ENCODE measurements at regions not wholly inside any gene's neighbourhood (a gene's known extent, or its start where the extent isn't known, plus 50 kb on each side); places are given as distances from the start of the nearest gene placed in this dataset.
"Not testable (repeated sequence)": the region's sequence is repeated elsewhere in the genome, so short reads cannot be mapped to it uniquely, and the experiment has no call there.

DNA sequence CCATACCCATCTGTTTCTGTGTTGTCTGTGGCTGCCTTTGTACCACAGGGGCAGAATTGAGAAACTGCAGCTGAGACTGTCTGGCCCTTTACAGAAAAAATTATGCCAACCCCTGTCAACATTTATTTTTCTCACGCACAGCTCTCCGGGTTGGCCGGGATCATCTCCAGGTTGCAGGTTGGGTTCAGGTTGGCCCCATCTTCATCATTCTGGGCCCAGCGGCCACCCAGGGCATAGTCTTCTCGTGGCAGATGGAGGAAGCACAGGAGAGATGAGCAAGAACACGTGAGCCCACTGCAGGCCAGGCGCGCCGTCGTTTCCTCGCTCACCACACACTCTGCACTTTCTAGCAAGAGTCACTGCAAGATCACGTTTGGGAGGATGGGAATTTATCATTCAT lies 66.1 kb upstream of the SEC14L1 start:
- H3K4me3 ChIP-seq (ENCODE audit: low read length): no peak overlapping the region
- no peak for DNase-seq (ENCODE audit: low read depth, low spot score)

DNA sequence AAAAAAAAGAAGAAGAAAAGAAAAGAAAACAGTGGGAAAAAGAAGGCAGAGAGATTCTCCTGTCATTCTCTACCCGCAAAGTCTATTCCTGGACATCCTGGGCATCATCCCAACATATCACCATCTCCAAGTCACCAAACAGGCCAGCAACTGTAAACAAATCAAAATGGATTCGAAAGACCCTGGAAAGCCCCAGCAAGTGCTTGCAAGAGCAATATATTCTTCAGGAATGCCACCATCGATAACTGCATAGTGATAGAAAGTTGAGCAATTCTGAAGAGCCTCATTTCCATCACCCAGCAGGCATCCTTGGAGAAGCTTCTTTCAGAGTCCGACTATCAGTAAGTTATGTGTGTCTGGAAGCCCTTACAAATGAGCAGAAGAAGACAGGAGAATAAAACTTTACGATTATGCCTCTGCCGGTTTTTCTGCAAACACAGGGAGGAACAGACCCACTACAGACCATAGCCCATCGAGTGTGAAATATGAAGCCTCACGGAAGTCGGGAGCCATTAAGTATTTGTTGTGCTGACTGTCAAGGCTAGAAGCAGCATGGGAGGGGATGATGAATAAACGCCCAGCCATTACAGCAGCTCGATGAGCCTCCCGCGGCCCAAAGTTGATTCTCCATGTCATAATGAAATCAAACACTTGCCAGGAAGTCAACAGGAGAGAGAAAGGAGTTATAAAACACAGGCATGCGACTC lies 64.5 kb upstream of the SEC14L1 start:
- no peak for DNase-seq (ENCODE audit: low read depth, low spot score)
- H3K4me3 ChIP-seq (ENCODE audit: low read length): no peak overlapping the region

DNA sequence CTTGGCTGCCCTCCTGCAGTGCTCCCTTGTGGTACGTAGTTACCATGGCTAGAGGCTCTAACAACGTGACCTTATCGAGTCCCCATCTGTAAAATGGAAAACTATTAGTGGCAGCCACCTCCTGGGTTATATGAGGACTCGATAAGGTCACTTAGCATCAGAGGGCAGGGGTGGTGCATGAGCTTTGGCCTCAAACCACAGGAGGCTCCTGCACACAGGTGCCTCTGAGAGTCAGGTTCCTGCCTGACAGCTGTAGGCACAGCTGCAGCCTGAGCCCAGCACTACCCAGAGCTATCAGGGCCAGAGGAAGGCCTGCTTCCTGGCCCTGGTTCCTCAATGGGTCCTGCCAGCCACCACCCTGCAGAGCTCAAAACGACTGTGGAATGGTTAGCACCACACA lies 57.2 kb upstream of the SEC14L1 start:
- DNase-seq (ENCODE audit: low read depth, low spot score): peak; percentile 56
- no peak overlapping the region for H3K4me3 ChIP-seq (ENCODE audit: low read length)

DNA sequence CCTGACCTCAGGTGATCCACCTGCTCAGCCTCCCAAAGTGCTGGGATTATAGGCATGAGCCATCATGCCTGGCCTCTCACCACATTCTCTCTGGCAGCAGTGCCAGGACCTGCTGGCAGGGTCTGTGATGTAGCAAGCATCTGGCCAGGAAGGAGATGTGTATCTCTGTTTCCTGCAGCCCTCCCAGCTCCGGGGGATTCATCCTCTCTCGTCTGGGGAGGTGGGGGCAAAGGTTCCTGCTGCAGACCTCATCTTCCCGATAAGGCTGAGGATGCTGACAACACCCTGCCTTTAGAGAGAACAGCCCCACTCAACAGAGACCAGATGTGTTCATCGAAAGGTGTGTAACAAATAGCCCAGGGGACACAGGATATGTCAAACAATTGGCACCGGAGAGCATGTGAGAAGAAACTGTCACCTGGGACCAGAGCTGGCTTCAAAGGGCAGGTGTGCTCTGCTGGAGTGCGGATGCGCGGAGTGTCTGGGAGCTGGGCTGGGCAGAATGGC lies 54.8 kb upstream of the SEC14L1 start:
- peak overlapping the region; percentile 23 for H3K4me3 ChIP-seq (ENCODE audit: low read length)
- peak; percentile 69 for DNase-seq (ENCODE audit: low read depth, low spot score)

DNA sequence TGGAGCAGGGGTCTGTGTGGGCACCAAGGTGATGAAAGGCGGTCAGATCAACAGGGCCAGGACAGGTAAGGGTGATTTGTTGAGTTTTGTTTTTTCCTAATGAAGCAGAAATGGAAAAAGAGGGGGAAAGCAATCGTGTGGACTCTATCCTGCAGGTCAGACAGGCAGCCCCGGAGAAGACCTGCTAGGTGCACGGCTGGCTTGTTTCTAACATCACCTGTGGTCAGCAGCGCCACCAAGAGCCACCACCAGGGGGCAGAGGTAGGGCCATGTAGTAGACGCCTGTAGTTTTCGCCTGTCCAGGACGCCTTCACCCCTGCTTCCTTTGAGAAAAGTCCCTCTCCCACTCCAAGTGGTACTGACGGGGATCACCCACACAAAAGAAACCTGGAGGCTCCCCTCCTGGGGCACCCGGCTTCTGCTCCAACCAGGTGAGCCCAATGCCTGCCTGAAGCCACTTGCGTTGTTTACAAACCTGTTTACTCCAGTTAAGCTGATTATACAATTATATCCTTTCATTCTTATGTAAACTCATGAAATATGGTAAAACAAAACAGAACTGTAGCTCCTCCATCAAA lies 54.2 kb upstream of the SEC14L1 start:
- peak overlapping the region; percentile 23 for H3K4me3 ChIP-seq (ENCODE audit: low read length)
- DNase-seq (ENCODE audit: low read depth, low spot score): no peak

DNA sequence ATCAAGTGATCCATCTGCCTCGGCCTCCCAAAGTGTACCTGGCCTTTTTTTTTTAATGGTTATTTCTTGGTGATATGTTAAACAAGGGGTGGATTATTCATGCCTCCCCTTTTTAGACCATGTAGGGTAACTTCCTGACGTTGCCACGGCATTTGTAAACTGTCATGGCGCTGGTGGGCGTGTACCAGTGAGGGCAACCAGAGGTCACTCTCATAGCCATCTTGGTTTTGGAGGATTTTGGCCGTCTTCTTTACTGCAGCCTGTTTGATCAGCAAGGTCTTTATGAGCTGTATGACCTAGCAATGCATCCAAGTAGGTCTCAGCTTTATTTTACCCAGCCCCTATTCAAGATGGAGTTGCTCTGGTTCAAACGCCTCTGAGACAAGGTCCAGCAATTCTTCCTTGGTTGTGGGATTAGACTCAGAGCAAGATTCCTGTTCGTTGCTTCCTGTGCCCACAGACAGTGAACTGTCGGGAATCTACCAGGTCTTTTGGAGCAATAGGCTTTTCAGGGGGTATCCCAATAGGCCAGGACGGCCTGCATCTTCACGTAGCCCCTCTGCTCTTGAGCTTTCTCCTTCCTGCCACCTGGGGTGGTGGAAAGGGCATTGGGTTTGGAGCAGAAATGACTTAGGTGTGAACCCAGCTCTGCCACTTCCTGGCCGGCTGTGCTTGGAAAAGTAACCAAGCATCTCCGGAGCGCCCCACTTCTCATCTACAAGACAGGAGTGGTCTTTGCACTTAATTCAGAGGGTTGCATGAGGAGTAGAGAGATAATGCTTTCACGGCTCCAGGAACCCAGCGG lies 52.9 kb upstream of the SEC14L1 start:
- H3K4me3 ChIP-seq (ENCODE audit: low read length): peak overlapping the region; percentile 98
- DNase-seq (ENCODE audit: low read depth, low spot score): no peak

DNA sequence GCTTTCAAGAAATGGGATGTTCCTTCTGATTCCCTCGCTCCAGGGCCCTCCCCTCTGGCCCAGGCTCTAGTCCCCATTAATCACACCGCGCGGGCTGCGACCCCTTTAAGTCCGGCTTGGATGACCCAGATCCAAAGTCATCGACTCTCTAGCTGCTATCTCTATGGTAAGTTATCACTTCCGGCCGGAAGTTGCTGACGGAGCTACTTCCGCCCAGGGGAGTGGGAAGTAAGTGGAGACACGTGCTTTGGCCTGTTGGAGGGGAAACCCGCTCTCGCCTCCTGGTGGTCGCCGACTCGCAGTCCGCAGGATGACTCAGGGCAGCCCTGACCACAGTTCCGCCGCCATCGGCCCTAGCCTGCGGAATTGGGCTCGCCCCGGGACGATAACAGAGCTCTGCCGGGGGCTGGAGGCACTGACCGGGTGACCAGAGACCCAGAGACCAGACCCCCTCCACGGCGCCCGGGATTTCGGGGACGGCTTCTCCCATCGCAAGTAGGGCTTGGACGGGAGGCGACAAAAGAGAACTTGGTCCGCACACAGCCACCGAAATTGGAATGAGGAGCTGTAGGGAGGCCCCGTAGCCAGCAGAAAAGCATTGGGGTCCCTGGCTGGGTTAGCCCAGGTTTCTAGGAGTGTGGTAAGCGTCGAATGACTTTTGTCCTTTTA lies 52.2 kb upstream of the SEC14L1 start:
- H3K4me3 ChIP-seq (ENCODE audit: low read length): peak overlapping the region; percentile 98

DNA sequence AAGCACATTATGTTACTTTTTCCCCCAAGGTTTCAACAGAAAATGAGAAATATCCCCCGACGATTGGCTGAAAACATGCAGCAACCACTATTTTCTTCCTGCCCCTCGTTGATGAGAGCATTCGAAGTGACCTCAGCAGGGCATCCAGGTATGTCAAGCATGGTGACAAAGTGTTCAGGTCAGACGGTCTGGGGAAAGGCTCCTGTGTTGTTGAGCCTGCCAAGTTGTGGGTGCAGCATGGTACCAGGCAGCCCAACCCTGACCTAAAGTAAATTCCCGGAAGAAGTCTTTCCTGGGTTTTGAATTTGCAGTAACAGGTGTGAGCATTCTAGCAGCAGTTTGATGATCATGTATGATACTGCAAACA lies 51.7 kb upstream of the SEC14L1 start:
- DNase-seq (ENCODE audit: low read depth, low spot score): no peak
- peak overlapping the region; percentile 98 for H3K4me3 ChIP-seq (ENCODE audit: low read length)

More for the DNA sequence above, 52.2 kb upstream of the SEC14L1 start:
- peak; percentile 96 for DNase-seq (ENCODE audit: low read depth, low spot score)

DNA sequence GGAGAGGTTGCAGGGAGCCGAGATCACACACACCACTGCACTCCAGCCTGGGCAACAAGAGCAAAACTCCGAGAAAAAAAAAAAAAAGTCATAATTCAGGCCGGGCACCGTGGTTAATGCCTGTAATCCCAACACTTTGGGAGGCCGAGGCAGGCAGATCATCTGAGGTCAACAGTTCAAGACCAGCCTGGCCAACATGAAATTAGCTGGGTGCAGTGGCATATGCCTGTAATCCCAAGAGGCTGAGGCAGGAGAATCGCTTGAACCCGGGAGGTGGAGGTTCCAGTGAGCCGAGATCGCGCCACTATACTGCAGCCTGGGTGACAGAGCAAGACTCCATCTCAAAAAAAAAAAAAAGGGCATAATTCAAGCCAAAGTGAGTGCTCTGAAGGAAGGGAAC lies 50.8 kb upstream of the SEC14L1 start:
- not testable (repeated sequence) for DNase-seq (ENCODE audit: low read depth, low spot score)
- peak overlapping the region; percentile 98 for H3K4me3 ChIP-seq (ENCODE audit: low read length)

DNA sequence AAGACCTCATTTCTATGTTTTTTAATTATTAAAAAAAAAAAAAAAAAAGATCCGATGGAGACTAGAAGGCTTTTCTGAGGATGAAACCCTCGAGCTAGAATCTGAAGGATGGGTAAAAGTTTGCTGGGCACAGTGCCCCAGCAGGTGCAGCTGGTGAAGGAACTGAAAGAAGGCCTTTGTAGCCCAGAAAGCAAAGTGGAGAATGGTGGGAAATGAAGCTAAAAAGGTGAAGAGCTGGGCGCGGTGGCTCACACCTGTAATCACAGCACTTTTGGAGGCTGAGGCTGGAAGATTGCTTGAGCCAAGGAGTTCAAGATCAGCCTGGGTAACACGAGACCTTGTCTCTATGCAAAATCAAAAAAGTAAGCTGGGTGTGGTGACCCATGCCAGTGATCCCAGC lies 50.3 kb upstream of the SEC14L1 start:
- H3K4me3 ChIP-seq (ENCODE audit: low read length): no peak overlapping the region
- DNase-seq (ENCODE audit: low read depth, low spot score): no peak
